ENCODE measurements at regions not wholly inside any gene's neighbourhood (a gene's known extent, or its start where the extent isn't known, plus 50 kb on each side); places are given as distances from the start of the nearest gene placed in this dataset.

DNA sequence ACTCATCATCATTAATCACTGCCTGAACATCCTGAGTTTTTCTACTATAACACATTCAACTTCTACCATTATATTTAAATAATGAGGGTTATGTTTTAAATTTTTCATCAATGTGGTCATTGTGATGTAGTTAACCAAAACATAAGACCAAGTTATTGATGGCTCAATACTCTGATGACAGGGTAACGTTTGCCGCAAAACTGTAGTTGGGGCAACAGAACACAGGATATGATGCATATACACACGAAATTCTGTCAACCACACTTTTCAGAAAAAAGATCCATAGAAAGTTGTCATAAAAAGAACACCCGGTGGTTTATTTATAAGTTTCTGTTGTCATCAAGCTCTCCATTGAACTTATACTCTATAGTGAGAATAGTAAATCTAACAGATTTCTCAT, 121.7 kb upstream of the COL11A1 start:
- TF ChIP-seq, protein P1, sequence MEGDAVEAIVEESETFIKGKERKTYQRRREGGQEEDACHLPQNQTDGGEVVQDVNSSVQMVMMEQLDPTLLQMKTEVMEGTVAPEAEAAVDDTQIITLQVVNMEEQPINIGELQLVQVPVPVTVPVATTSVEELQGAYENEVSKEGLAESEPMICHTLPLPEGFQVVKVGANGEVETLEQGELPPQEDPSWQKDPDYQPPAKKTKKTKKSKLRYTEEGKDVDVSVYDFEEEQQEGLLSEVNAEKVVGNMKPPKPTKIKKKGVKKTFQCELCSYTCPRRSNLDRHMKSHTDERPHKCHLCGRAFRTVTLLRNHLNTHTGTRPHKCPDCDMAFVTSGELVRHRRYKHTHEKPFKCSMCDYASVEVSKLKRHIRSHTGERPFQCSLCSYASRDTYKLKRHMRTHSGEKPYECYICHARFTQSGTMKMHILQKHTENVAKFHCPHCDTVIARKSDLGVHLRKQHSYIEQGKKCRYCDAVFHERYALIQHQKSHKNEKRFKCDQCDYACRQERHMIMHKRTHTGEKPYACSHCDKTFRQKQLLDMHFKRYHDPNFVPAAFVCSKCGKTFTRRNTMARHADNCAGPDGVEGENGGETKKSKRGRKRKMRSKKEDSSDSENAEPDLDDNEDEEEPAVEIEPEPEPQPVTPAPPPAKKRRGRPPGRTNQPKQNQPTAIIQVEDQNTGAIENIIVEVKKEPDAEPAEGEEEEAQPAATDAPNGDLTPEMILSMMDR (IDR thresholded peaks at IDR 0.05 in 2 of 3, conservative IDR thresholded peaks at IDR 0.05 in 1 of 3; ENCODE audit: borderline replicate concordance in 1 of 3, insufficient read depth in 1 of 3, low read depth in 2 of 3, low read length in 2 of 3): no peak
- no peak for TF ChIP-seq ZNF274 (IDR thresholded peaks at IDR 0.05; ENCODE audit: low read depth, low read length)
- no peak for TF ChIP-seq CEBPB (IDR thresholded peaks at IDR 0.05; ENCODE audit: low read depth)
- no peak for TF ChIP-seq YY1 (IDR thresholded peaks at IDR 0.05; ENCODE audit: extremely low read depth, insufficient replicate concordance, low read depth, low read length)
- TF ChIP-seq POLR2A (IDR thresholded peaks at IDR 0.05; ENCODE audit: borderline replicate concordance, extremely low read depth, insufficient read depth, insufficient read length): no peak

Measured in HCT116 (cell line).